ENCODE measurements at regions not wholly inside any gene's neighbourhood (a gene's known extent, or its start where the extent isn't known, plus 50 kb on each side); places are given as distances from the start of the nearest gene placed in this dataset.

DNA sequence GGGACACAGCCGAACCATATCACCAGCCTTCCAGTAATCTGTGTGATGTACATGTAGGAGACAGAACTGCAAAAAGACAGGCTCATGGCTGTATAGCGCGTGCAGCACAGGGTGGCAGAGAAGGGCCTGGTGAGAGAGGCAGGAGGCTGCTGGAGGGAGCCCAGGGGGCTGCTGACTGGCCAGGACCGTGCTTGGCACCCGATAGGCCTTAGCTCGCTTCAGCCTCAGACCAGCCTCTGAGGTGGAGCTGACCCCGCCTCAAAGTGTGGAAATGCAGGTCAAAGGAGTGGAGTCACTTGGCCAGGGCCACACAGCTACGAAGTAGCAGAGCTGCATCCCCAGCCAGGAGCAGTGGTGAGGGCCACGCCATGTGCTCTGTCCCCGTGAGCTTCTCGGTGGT, 707.6 kb downstream of the QKI start:
- no peaks in the 10 kb centered on the region for H4K20me1 ChIP-seq (replicated peaks; ENCODE audit: control insufficient read depth, insufficient read depth, low read length)
- BruUV-seq (replicated peaks), result no TSS peak
- H3K9me3 ChIP-seq (replicated peaks; ENCODE audit: control insufficient read depth, insufficient read depth, low read depth, low read length), result no peaks in the 10 kb centered on the region
- H3K27ac ChIP-seq (ENCODE audit: extremely low read depth, low read depth, low read length), result no peak overlapping the region
- H3K4me3 ChIP-seq, result no peak overlapping the region
- no peaks in the 10 kb centered on the region for H3K27me3 ChIP-seq (ENCODE audit: control insufficient read depth in 2 of 2, insufficient read depth in 2 of 2, low read length in 2 of 2)
- no peaks in the 10 kb centered on the region for H3K4me1 ChIP-seq (replicated peaks in 1 of 2; ENCODE audit: control insufficient read depth in 2 of 2, insufficient read depth in 2 of 2, low read length in 2 of 2)
- H3K36me3 ChIP-seq (ENCODE audit: control insufficient read depth, insufficient read depth, low read length), result no peaks in the 10 kb centered on the region
- no peak overlapping the region for H2AFZ ChIP-seq (ENCODE audit: low read depth, low read length)
- intact Hi-C loops (cut with micrococcal nuclease), result no loop called here
- CTCF ChIA-PET (ENCODE audit: low intra/inter-chr PET ratio), result no interaction called here
- no peak for ATAC-seq
- no peak overlapping the region for H3K9ac ChIP-seq (ENCODE audit: insufficient read depth in 1 of 2, low read depth in 2 of 2, low read length in 2 of 2)
- POLR2A ChIA-PET, result interaction anchor here (1.5 kb wide), 1 partner anchor 8 kb away, joined by 3 read pairs; no protein-coding TSS in a partner anchor
- whole genome bisulfite sequencing (ENCODE audit: insufficient coverage, low coverage, missing lambda C conversion rate), result 0% methylated on average over 7 of the region's 11 CpGs
- FAIRE-seq, result no peak
- no peak for TF ChIP-seq ZNF668 (CRISPR knock-in tag; IDR thresholded peaks at IDR 0.05)
- TF ChIP-seq CEBPZ (IDR thresholded peaks at IDR 0.05; ENCODE audit: borderline replicate concordance, low read depth, low read length), result no peak
- no peak for TF ChIP-seq ZC3H4 (CRISPR knock-in tag; IDR thresholded peaks at IDR 0.05; ENCODE audit: borderline replicate concordance)
- no peak for TF ChIP-seq NONO (IDR thresholded peaks at IDR 0.05; ENCODE audit: low read depth in 2 of 2, low read length in 1 of 2)
- TF ChIP-seq PRMT5 (CRISPR knock-in tag; IDR thresholded peaks at IDR 0.05), result no peak
- no peak for TF ChIP-seq SMAD2 (IDR thresholded peaks at IDR 0.05; ENCODE audit: low read depth, low read length)
- TF ChIP-seq DIDO1 (tag; IDR thresholded peaks at IDR 0.05; ENCODE audit: low read depth), result no peak
- no peak for TF ChIP-seq BRD4 (IDR thresholded peaks at IDR 0.05)
- no peak for TF ChIP-seq HNRNPH1 (optimal IDR thresholded peaks at IDR 0.05; ENCODE audit: low read depth, low read length)
- no peak for TF ChIP-seq PRDM10 (IDR thresholded peaks at IDR 0.05; ENCODE audit: partially characterized antibody)
- H3K4me2 ChIP-seq (ENCODE audit: insufficient read depth, low read length), result no peak overlapping the region
- no peaks in the 10 kb centered on the region for H3K9me1 ChIP-seq (ENCODE audit: control insufficient read depth, insufficient read depth, low read length)
- in situ Hi-C loops (cut with MboI), result no loop called here
- no peak for DNase-seq (ENCODE audit: extremely low read depth in 1 of 4, low spot score in 3 of 4)
- no peaks in the 10 kb centered on the region for H3K79me2 ChIP-seq (ENCODE audit: control insufficient read depth, insufficient read depth, low read length)

Measured in K562 (cell line).